HFF-Myc (cell line): ENCODE measurements at regions not wholly inside any gene's neighbourhood (a gene's known extent, or its start where the extent isn't known, plus 50 kb on each side); places are given as distances from the start of the nearest gene placed in this dataset.
"Not testable (repeated sequence)": the region's sequence is repeated elsewhere in the genome, so short reads cannot be mapped to it uniquely, and the experiment has no call there.

Source experiments
- DNase-seq: peaks from one replicate; pipeline ENCODE4 v3.0.0-alpha.2; 2011; ENCODE audit warnings: low read depth; ENCODE audit errors: extremely low read depth
- H3K4me3 ChIP-seq: replicated peaks from 2 replicates; pipeline ENCODE4 v1.5.1; 2011; ENCODE audit warnings: low read depth, mild to moderate bottlenecking, control low read depth, low read length
- TF ChIP-seq, protein P1 (sequence below): IDR thresholded peaks from 2 replicates; pipeline ENCODE4 v1.5.1; 2012; ENCODE audit warnings: mild to moderate bottlenecking, low read depth, low read length, control low read depth; ENCODE audit errors: missing control alignments

DNA sequence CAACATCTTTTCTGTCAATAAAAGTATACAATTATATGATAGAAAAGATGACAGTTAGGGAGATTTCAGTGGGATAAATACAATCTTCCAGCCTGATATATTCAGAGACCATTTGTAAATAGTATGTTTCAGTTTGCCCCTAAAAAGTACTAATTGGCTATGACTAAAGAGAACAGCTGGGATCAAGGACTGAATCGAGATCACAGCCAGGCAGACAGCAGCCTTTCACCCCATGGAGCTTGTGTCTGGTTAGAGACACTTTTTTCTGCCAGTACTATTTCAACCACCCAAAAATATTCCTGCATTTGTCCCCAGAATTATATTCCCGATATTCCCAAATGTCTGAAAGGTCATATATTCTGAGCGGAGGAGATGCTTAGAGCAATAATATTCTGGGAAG lies 577.3 kb upstream of the TLE4 start:
- TF ChIP-seq, protein P1, sequence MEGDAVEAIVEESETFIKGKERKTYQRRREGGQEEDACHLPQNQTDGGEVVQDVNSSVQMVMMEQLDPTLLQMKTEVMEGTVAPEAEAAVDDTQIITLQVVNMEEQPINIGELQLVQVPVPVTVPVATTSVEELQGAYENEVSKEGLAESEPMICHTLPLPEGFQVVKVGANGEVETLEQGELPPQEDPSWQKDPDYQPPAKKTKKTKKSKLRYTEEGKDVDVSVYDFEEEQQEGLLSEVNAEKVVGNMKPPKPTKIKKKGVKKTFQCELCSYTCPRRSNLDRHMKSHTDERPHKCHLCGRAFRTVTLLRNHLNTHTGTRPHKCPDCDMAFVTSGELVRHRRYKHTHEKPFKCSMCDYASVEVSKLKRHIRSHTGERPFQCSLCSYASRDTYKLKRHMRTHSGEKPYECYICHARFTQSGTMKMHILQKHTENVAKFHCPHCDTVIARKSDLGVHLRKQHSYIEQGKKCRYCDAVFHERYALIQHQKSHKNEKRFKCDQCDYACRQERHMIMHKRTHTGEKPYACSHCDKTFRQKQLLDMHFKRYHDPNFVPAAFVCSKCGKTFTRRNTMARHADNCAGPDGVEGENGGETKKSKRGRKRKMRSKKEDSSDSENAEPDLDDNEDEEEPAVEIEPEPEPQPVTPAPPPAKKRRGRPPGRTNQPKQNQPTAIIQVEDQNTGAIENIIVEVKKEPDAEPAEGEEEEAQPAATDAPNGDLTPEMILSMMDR = no peak
- no peak for DNase-seq
- H3K4me3 ChIP-seq = no peak overlapping the region

DNA sequence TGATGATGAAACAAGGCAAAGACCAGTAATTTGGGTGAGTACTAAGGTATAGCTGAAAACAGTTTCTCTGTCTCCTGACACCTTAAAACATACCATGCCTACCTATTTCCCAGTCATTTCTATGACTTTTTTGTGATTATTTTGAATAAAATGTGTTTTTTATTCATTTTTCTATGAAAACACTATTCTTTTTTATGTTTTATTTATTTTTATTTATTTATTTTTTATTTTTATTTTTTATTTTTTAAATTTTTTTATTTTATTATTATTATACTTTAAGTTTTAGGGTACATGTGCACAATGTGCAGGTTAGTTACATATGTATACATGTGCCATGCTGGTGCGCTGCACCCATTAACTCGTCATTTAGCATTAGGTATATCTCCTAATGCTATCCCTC lies 576.8 kb upstream of the TLE4 start:
- DNase-seq, H3K4me3 ChIP-seq: not testable (repeated sequence)

DNA sequence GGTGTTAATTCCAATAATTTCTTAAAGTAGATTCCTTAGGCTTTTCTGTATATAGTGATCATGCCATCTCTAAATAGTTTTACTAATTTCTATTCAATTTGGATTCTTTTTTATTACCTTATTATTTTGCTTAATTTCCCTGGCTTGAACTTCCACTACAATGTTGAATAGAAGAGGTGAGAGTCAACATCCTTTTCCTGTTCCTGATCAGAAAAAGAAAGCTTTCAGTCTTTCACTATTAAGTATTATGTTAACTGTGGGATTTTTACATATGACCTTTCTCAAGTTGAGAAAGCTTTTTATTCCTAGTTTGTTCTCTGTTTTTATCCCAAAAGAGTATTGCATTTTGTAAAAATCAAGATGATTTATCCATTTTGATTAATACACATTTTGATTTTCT lies 574.5 kb upstream of the TLE4 start:
- H3K4me3 ChIP-seq = no peak overlapping the region
- TF ChIP-seq, protein P1 = no peak
- no peak for DNase-seq

DNA sequence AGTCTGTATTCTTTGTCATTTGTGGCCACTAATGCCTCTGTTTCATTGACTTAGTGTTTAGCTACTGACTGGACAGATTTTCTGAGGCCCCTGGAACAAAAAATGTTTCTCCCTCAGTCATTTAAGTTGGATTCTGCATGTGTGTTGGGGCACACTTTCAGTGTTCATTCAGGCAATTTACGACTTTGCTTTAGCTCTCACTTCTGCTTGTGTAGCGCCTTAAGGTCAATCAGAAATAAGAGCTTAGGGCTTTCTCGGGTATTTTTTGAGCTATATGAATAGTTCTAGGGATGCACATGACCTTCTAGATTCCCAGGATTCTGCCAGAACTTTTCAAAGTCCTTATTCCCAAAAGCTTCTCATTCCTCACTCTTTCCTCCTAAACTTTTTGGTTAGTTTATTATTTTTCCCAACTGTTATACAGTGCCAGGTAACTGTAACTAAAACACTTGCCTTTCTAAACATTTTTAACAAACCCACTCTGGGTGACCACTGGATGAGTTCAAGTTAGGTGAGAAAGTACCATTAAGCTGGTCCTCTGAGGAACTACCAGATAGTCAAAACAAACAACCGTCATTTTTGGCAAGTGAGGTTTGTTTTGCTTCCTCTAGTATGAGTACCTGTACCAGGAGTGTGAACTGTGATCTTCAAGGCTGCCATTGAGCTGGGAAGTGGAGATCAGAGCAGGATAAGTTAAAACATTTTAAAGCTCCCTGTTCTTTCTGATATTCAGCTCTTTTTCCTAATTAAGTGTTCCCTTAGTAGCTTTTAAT lies 571.3 kb upstream of the TLE4 start:
- no peak for DNase-seq
- H3K4me3 ChIP-seq = no peak overlapping the region
- TF ChIP-seq, protein P1 = no peak

DNA sequence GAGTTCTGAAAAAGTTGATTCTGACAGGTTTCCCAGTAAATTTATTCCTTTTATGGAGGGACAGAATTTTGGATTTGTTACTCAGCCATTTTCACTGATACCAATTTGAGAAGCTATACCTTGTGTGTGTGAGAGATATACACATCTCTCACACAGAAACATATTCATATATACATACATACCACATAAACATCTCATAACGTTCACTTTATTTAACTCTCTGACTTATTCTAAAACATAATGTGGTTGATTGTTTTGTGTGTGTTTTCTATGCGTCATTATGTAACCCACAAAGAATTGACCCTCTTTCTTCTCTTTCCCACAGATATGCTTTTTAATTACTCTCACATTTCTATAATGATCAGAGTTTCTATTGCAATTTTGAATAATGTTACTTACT lies 570.8 kb upstream of the TLE4 start:
- no peak for DNase-seq
- TF ChIP-seq, protein P1 = no peak
- no peak overlapping the region for H3K4me3 ChIP-seq

DNA sequence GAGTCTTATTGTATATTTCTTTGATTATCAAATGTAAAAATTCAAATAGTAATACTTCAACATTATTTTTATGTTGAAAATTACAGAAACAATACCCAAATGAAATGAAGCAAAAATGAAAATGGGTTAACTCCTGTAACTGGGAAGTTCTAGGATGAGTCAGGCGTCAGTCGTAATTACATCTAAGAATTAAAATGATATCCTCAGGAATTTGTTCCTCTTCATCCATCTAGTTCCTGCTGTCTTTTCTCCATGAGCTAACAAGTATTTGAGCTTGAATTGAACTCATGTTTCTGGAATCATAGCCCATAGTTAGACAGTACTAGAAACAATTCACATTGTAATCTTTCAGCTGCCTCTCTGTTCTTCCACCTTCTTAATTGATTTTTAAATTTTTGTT lies 568.3 kb upstream of the TLE4 start:
- DNase-seq = no peak
- TF ChIP-seq, protein P1 = no peak
- no peak overlapping the region for H3K4me3 ChIP-seq

DNA sequence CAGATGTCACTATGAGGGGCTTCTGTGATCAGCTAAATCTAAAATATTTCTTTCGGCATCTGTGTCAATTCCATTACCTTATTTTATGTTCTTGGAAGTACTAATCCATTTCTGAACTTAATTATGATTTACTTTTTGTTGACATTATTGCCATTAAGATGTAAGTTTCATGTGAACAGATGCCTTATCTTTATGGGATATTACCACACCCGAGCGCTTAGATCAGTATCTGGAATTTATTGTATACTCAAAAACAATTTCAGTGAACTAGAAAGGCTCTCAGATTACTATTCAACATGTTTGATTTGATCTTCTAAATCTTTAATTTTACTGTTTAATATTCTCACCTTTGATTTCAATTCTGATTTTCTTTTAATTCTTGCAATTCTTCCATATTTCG lies 567.7 kb upstream of the TLE4 start:
- TF ChIP-seq, protein P1 = no peak
- DNase-seq = no peak
- H3K4me3 ChIP-seq = no peak overlapping the region
